H4 (cell line): ENCODE measurements at regions not wholly inside any gene's neighbourhood (a gene's known extent, or its start where the extent isn't known, plus 50 kb on each side); places are given as distances from the start of the nearest gene placed in this dataset.
"Not testable (repeated sequence)": the region's sequence is repeated elsewhere in the genome, so short reads cannot be mapped to it uniquely, and the experiment has no call there.

Source experiments
- DNase-seq: peaks from one replicate; pipeline ENCODE4 v3.0.0-alpha.2; 2015; ENCODE audit warnings: low spot score

DNA sequence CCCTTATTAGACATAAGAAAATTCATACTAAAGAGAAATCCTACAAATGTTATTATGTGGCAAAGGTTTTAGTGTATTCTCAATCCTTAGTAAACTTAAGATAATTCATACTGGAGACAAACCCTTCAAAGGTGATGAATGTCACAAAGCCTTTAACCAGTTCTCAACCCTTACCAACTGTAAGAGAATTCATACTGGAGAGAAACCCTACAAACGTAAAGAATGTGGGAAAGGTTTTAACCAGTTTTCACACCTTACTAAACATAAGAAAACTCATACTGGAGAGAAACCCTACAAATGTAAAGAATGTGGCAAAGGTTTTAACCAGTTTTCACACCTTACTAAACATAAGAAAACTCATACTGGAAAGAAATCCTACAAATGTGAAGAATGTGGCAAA lies 93.2 kb downstream of the ZNF680 start:
- DNase-seq, result no peak

DNA sequence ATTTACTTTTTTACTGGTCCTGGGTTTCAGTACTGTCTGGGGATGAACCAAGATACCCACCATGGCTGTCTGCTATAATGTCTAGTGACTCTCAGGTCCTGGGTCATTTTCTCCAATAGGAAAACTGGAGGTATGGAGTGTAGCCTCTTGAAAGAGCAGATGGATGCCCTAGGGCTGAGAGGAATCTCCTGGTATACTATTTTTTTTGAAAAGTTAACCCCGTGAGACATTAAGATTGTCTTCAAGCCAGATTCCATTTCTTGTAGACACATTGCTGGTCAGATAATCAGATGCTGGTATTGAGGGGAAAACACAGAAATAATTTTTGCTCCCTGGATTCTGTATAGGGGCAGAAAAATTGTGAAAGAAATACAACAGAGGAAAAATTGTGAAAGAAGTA lies 97.3 kb downstream of the ZNF680 start:
- DNase-seq, result no peak

DNA sequence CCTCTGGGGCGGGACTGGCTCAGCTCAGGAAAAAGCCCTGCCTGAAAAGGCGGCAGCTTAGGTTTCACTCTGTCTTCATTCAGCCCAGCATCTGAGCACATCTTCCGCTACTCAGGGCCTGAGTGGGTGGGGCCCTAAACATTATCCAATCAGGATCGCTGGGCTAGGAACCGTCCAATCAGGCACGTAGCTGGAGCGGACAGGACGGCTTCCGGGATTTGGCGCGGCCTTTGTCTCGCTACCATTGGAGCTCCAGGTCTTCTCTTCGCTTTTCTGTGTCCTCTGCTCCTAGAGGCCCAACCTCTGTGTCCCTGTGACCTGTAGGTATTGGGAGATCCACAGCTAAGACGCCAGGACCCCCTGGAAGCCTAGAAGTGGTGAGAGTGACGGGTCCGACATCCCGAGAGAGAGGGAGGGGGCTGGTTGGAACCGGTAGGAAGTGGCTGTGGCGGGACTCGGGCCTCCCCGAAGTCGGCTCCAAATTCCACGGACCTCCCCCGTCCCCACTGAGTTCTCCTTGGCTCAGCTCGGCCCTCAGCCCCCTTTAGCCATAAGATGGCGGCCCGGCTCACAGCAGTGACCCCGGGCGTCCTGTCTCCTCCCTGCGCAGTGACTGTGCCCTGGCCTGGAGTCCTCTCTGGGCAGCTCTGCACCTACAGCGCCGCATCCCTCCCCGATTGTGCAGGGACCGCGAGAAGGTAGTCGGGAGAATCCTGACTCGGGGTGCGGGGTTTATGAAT lies 99.1 kb downstream of the ZNF680 start:
- DNase-seq, result peak; percentile 91

DNA sequence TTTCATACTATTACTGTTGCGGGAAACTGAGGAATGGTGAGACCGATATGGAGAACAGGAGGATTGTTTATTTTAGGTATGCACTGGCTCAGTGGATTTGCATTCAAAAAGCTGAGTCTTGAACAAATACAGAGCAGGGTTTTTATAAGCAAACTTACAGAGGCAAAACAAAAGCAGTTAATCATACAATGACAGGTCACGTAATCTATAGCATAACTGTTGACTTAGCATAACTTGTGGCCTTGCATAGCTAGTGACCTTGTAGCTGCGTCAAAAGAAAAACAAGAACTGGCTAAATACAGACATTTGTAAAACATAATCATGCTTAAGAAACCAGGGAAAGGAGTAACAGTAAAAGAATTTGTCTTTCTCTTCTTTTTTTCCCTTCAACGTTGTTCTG lies 103.0 kb downstream of the ZNF680 start:
- not testable (repeated sequence) for DNase-seq

DNA sequence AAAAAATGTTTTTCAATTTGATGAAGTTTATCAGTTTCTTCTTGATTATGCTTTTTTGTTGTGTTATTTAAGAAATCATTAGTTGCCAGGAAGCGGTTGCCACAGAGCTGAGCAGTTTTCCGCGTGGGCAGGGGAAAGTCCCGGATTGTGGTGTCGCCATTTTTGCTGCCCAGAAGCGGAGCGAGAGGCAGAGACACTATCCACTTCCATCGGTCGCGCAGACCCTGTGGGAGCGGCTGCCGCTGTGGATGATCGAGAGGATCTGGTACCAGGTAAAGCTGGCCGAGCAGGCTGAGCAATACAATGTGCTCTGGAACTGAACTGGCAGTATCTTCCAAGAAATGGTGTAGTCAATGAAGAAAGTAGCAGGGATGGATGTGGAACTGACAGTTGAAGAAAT lies 119.8 kb downstream of the ZNF736 start:
- no peak for DNase-seq

DNA sequence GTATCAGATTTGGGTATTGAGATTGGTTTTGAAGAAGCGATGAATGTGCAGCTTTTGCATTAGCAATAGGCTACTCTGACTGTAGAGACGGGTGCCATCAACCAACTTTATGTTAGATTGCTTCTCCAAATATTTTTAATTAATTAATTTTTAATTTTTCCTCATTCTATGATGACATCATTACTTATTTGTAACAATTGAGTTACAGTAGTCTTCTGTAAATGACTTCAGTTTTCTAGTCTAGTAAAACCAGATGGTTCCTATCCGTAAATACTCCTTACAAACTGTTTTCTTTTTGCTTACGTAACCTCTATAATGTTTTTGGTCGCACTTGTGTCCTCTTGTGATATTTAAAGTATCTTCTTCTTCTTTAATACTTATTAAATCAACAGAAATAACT lies 118.1 kb downstream of the ZNF736 start:
- no peak for DNase-seq

DNA sequence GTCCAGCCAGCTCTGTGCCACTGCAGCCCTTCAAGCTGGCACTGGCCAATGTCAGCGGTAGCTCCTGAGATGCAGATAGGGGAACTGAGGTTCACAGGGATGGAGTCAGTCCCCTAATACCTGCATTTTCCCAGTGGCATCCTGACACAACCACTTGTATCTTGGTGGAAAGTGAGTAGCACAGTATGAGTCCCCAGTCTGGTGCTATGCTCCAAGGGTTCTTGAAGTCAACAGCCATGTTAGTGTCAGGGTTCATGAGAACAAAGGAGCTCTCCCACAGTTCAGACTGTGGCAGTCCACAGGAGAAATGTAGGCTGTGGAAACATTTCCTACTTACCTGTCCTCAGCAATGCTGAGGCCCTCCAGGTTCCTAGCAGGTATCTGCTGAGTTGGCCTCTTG lies 115.5 kb downstream of the ZNF736 start:
- no peak for DNase-seq

DNA sequence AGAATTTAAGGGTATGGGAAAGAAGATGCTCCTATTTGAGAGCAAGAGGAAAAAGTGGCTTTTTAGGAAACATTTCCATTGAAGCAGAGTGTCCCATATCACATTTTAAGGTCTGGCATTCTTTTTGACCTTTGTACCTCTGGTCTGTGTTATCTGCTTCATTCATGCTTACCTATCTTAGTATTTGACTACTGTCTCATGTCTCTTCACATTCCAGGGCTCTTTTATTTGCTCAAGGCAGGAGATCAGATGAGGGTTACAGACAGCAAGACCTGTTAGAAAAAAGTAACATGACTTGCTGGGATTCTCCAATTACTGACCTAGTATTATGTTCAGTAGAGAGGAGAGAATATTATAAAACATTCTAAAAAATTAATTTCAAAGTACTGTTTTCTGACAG lies 111.7 kb downstream of the ZNF736 start:
- DNase-seq, result not testable (repeated sequence)

DNA sequence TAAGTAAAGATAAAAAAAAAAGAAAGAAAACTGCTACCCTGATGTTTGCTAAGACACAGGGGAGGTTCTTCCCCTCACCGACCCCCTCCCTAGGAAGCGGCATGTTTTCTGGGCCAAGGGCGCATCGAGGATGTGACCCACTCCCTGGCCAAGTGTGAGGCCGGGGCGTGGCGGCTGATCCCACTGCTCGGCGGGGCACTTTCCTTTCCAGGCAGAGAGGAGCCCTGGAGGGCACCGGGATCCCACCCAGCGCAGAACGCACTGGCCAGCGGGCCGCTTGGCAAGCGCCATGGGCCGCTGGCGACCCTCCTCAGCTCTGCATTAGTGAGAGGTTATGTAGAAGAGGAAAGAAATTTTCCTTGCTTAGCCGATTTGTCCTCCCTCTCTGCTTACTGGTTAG lies 93.4 kb downstream of the ZNF736 start:
- DNase-seq, result no peak
